Dedifferentiated amniotic fluid mesenchymal stem cell (primary cell): ENCODE measurements at regions not wholly inside any gene's neighbourhood (a gene's known extent, or its start where the extent isn't known, plus 50 kb on each side); places are given as distances from the start of the nearest gene placed in this dataset.
A peak's percentile ranks its signal among the peaks of the same experiment; 100 is the strongest.

Experiments
- DNase-seq: peaks from one replicate; pipeline ENCODE4 v3.0.0-alpha.2; 2016; ENCODE audit errors: extremely low spot score

DNA sequence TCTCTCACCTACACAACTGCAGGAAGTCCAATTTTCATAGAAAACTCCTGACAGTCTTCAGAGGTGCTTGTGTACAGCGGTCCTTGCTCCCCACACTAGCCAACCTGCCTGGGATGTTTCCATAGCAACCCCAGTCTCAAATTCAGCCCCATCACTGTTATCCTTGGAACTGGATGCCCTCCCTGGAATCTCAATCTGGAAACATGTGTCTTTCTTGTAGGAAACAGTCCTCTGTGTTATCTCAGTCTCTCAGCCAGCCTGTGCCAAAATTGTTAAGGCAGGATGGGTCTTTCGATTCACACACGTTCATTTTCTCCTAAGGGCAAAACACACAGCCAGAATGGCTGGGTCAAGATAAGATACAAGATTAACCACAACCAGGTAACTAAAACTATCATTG lies 295.5 kb upstream of the RND3 start:
- no peak for DNase-seq

DNA sequence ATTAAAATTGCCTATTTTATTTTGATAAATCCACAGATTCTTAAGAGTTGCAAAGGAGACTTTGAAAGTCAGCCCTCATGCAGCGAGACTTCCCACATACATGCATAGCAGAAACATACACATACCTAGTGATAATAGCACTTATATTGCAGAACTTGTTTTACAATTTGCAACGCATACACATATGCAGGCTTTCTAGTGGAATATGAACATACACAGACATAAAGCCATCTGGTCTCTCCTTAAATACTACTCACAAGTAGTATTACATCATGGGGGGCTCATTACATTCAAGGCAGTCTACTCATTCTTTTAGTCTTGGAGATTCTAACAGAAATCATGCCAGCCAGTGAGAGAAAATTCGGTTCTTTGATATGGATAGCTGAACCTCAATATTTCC lies 295.1 kb upstream of the RND3 start:
- no peak for DNase-seq

DNA sequence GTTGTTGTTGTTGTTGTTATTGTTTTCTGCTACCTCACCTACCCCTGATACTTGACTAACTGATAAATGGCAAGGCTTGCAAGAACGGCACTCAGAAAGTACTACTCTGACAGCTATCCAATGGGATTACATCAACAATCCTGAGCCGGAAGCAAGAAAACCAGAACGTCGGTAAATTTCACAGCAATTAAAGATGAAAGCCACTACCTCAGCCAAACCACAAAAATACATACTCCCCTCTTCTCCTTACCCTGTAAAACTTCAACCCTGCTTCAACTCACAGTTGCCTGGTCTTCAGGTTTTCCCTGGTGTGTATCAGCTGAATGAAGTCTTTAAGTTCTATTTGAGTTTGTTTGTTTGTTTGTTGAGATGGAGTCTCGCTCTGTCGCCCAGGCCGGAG lies 293.7 kb upstream of the RND3 start:
- no peak for DNase-seq

- no peak for DNase-seq
Observed at GRCh38 chr2:150778828-150779227, 291.4 kb upstream of the RND3 start.

GRCh38 chr2:150769421-150769820 lies 282.0 kb upstream of the RND3 start:
- DNase-seq, result no peak

- DNase-seq, result no peak
Observed at GRCh38 chr2:150767991-150768746, 280.7 kb upstream of the RND3 start.

- DNase-seq, result no peak
Observed at GRCh38 chr2:150762571-150762970, 275.1 kb upstream of the RND3 start.

- DNase-seq, result no peak
Observed at GRCh38 chr2:150759531-150759930, 272.1 kb upstream of the RND3 start.

DNA sequence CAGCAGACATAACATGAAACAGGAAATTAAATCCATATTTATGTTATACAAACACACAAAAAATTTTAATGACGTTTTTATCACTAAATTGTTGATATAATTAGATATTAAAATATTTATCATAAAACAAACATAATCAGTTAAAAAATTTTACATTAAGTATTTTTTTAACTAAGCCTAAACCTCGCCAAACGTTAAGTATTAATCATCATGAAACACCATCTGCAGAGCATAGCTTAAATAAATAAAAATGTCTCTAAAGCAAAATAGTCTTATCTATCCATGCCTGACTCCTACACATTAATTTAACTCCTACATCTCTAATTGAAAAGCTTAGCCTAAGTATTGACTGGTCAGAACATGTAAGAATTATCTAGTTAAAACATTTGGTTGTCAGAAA lies 271.6 kb upstream of the RND3 start:
- no peak for DNase-seq

DNA sequence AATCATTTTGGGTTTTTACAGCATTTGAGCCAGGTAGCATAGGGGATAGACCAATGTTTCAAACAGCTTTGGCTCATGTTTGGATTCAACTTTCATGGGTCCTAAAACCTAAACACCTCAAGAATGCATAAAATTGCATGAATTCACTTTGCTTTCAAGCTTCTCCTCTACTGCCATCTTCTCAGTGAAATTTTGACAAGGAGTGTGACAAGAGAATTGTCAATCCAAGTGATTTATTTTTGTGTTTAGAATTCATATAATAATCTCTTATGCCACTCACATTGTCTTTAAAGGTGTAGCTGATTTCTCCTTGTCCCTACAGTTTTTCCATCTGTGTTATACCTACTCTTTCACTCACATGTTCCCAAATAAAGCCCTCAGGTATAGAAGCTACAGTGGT lies 264.8 kb upstream of the RND3 start:
- DNase-seq, result no peak

DNA sequence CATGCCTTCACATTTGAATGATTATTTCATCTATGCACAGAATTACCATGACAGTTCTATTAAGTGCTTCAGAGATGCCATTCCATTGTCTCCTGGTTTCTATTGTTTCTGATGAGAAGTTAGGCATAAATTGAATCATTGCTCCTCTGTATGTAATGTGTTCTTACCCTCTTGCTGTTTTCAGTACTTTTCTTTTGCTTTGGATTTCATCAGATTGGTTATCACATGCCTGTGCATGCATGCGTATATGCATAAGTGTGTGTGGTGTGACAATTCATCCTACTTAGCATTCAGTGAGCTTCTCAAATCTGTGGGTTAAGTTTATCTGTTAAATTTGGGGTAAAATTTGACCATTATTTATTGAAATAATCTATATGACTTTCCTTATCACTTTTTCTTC lies 263.3 kb upstream of the RND3 start:
- DNase-seq, result no peak

GRCh38 chr2:150742094-150742493 lies 254.6 kb upstream of the RND3 start:
- no peak for DNase-seq

DNA sequence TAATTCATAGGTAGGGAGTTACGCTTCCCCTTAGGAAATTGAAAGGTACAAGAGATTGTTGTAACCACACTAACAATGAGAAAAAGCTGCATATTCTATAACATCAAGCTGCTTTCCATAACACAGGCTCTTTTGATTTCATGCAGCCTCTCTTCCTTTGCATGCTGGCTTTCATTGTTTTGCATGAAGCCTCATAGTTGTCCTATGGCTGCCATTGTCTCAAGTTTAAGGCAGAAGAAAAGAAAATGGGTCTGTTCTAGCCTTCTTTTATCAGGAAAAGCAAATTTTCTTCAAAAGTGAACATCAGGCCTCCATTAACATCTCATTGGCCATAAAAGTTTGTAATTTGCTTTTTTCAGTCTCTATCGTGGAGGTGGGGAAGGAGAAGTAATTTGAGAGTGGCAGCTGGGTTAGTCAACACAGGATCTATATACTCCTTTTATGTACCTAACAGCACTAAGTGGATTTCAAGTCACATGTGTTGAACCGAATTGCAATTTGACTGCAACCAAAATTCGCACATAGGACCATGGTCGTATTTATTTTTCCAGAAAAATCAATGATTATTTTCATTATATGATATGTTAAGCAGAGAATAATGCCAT lies 248.5 kb upstream of the RND3 start:
- no peak for DNase-seq

- DNase-seq, result no peak
Observed at GRCh38 chr2:150733051-150733618, 245.7 kb upstream of the RND3 start.

GRCh38 chr2:150732491-150732890 lies 245.0 kb upstream of the RND3 start:
- DNase-seq, result no peak

- peak; percentile 28 for DNase-seq
Observed at GRCh38 chr2:150732064-150732463, 244.6 kb upstream of the RND3 start.

DNA sequence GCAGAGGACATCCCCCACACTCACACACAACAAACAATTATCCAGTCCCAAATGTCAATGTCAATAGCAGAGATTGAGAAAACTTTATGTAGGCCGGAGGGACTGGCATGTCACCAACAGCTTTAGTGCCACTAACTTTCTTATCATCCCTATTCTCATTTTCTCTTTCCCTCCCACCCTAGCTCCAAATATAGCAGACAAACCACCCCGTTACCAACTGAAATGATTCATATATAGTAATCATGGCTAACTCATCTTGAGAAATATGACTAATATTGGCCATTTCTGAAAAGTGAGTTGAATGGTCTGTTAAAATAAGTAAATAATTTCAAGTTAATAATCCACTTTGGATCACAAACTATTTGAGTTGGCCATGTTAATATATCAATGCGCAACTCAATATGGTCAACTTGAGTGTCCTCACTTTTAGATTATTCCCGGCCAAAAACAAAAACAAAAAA lies 242.1 kb upstream of the RND3 start:
- no peak for DNase-seq

DNA sequence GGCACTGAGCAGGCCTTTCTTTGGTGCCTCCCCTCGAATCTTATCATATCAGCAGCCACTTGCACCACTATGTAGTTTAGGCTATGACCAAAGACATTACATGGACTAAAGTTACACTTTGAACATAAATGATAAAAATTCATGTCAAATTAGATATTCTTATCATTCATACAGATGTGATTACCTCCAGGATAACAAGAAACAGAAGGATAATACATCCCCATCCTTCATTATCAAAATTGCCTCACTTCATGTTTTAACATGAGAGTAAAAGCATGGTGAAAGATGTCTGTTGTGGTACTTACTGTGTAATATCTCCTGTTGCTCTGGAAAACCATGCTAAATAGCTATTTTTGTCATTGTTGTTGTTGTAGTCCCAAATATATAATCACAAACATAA lies 230.8 kb upstream of the RND3 start:
- no peak for DNase-seq

- no peak for DNase-seq
Observed at GRCh38 chr2:150716186-150716585, 228.7 kb upstream of the RND3 start.

DNA sequence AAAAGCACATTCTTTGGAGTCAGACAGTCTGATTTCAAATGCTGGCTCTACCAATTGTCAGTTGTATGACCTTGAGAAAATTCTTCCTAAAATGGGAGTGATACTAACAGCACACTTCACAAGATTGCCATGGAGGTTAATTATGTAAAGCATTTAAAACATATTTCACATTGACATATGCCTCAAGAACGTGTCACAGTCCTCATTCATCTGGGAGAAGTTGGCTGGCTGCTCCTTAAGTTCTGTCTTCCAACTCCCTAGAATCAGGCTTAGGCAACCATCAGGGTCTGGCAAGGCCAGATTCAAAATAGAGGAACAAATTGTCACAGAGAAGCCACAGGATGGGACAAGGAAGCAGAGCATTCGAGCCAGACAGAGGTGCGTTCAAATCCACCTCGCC lies 228.0 kb upstream of the RND3 start:
- no peak for DNase-seq

- DNase-seq, result no peak
Observed at GRCh38 chr2:150710916-150711315, 223.4 kb upstream of the RND3 start.

DNA sequence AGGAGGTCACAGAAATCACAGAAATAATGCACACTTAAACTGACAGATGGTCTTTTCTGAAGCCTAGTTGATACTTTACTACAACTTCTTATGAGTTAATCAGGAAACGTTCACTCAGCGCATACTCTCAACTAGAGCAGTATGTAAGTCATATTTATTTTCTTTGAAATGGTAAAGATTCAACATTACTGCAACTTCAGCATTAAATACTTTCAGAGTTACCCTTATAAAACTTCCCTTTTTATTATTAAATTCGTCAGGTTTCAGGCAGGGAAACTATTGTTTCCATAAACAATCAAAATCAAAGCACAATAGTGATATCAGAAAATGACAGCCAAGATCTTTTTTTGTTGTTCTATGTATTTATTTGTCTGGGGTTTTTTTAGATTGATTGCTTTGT lies 222.6 kb upstream of the RND3 start:
- no peak for DNase-seq

GRCh38 chr2:150706561-150706960 lies 219.1 kb upstream of the RND3 start:
- DNase-seq, result no peak
